ENCODE measurements at regions not wholly inside any gene's neighbourhood (a gene's known extent, or its start where the extent isn't known, plus 50 kb on each side); places are given as distances from the start of the nearest gene placed in this dataset.
A peak's percentile ranks its signal among the peaks of the same experiment; 100 is the strongest.

DNA sequence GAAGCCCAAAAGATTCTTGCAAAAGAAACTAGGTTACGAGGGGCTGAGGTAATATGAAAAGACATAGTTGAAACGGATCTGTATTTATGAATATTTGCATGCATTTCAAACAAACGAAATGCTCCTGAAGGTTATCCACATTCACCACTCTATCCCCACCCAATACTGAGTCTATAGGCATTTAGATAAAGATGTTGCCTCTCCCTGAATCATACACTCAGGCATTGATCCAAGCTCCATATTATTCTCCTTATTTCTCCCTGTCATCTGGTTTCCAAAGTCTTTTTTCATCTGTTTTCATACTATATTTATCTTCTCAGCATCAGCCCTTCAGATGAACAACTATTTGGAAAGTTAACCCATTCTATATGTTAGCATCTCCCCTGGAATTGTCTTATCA is 492.5 kb upstream of the TGFBR2 start:
- no peak for DNase-seq (ENCODE audit: low read depth in 4 of 4, low spot score in 3 of 4)

DNA sequence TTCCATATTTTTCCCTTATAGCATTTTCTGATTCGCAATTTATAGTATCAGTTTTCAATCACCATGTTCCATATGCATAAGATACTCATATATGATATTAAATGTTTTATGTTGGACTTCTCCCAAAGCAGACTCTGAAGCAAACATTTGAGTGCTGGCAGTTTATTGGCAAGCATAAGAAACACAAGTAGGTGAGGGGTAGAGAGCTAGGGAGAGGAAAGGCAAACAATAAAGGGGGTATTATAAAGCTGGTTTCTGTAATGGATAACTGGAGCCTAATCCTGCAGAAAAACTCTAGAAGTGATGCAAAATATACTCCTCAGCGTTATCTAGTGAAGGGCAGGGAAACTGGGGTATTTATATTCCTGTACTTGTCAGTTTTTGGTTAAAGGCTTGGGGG is 491.5 kb upstream of the TGFBR2 start:
- no peak for DNase-seq (ENCODE audit: low read depth in 4 of 4, low spot score in 3 of 4)

DNA sequence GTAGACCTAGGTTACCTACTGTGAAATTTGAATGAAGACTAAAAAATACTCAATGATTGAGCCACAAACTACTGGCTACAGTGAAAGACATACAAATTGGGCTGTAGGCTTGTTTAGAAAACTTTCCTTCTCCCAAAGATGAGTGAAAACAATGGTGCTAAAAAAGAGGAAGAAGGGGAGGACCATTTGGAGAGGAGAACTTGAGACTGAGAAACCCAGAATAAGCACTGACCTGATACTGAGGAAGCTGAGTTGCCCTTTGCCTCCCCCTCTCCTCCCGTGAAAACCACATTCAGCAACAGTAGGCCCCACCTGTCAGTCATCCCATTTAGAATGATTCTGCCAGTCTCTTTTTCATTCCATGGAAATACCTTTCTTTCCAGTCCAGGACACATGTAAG is 484.0 kb upstream of the TGFBR2 start:
- DNase-seq (ENCODE audit: low read depth in 4 of 4, low spot score in 3 of 4) = no peak

DNA sequence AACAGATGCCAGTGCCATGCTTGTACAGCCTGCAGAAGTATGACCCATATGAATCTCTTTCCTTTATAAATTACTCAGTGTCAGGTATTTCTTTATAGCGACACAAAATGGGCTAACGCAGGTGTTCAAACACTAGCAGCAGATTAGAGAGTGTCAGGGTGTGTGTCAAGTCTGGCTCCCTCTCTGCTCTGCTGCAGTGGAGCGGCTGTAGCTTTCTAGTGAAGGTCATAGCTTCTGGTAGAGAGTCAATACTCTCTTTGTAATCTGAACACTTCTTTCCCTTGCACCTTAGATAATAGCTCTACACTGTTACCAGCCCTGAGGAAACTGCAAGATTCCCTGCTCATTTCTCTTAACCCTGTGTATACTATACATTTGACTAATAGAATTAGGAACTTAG is 483.2 kb upstream of the TGFBR2 start:
- no peak for DNase-seq (ENCODE audit: low read depth in 4 of 4, low spot score in 3 of 4)

DNA sequence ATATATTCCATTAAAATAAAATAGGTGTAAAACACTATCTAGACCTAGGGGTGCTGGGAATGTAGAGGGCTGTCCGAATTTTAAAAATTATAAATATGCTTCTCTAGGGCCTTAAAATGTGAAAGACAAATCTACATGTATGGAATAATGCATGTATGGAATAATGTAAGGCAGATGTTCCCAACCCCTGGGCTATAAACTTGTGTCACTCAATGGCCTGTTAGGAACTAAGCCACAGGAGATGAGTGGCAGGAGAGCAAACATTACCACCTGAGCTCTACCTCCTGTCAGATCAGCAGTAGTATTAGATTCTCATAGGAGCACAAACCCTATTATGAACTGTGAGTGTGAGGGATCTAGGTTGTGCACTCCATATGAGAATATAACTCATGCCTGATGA is 482.6 kb upstream of the TGFBR2 start:
- no peak for DNase-seq (ENCODE audit: low read depth in 4 of 4, low spot score in 3 of 4)

DNA sequence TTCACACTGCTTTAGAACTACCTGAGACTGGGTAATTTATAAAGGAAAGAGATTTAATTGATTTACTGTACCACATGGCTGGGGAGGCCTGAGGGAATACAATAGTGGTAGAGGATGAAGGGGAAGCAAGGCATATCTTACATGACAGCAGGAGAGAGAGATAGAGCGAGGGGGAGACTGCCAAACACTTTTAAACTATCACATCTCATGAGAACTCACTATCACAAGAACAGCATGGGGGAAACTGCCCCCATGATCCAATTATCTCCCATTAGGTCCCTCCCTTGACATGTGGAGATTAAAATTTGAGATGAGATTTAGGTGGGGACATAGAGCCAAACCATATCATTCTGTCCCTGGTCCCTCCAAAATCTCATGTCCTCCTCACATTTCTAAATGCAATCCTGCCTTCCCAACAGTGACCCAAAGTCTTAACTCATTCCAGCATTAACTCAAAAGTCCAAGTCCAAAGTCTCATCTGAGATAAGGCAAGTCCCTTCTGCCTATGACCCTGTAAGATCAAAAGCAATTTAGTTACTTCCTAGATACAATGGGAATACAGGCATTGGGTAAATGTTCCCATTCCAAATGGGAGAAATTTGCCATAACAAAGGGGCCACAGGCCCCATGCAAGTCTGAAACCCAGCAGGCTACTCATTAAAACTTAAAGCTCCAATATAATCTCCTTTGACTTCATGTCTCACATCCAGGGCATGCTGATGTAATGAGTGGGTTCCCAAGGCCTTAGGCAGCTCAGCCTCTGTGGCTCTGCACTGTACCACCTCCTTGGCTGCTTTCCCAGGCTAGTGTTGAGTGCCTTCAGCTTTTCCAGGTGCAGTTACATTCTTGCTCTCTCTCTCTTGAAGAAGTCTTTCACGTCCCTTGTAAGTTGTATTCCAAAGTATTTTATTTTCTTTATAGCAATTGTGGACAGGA is 481.7 kb upstream of the TGFBR2 start:
- no peak for DNase-seq (ENCODE audit: low read depth in 4 of 4, low spot score in 3 of 4)

DNA sequence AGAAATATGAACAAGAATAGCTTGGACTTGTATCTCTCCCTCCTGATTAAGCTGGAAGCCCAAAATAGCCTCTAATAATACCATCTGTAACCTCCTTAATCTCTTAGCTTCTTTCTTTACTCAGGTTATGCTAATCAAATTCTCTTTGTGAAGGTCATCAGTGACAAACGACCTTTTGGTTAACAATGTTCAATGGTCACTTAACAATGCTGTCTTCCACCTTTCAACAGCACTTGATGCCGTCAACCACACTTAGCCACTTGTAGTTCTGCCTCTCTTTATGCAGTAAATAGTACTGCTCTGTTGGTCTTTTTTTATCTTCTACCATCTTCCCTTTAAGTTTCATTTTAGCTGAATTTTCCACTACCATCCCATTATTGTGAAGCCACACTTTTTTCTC is 476.6 kb upstream of the TGFBR2 start:
- no peak for DNase-seq (ENCODE audit: low read depth in 4 of 4, low spot score in 3 of 4)

DNA sequence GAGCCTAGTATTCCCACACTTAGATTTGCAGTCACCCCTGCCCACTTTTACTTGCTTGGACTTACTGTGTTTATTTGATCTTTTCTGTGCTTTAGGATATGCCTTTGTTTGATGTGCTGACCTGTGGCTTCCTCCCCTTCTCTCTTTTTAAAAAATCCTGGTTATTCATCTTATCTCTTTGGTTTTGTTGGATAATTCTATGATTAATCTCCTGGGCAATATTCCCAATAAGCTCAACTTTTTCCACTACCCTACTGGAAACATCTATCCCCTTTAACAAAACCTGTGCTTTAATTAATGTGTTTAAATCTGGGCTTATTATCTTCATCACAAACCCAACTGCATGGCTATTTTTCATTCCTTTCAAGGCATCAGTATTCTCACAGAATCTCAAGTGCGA is 476.0 kb upstream of the TGFBR2 start:
- DNase-seq (ENCODE audit: low read depth in 4 of 4, low spot score in 3 of 4) = no peak

DNA sequence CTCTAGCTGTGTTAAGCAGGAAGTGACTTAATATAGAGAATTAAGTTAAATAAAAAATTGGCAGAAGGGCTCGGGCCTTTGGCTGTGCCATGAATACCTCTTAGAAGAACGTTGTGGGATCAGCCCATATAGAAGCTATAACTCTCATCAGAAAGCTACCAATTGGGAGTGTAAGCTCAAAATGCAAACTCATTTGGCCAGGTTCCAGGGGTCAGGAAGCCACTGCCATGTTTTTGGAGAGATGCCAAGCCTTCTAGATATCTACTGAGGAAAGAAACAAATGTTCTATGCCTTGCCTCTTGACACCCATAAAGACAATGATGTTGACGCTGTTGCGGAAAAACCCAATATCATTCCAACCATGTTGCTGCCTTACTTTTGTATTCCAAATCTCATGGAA is 475.2 kb upstream of the TGFBR2 start:
- DNase-seq (ENCODE audit: low read depth in 4 of 4, low spot score in 3 of 4) = no peak

DNA sequence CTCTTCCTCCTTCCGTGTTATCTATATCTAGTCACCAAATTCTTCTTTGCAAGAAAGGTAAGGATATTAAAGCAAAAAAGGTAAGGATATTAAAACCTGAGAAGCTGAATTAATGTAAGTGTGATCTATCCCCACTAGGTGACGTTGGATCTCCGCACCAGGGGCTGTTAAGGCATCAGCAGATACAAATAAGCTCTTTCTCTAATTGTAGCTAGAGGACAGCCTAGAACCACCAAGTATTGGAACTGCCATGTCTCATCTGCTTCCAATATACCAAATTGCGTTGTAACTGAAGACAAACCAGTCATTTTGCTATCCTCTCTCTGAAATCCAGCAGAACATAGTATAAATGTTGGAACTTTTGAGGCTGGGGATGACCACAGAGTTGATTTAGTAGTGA is 471.2 kb upstream of the TGFBR2 start:
- DNase-seq (ENCODE audit: low read depth in 4 of 4, low spot score in 3 of 4) = no peak

DNA sequence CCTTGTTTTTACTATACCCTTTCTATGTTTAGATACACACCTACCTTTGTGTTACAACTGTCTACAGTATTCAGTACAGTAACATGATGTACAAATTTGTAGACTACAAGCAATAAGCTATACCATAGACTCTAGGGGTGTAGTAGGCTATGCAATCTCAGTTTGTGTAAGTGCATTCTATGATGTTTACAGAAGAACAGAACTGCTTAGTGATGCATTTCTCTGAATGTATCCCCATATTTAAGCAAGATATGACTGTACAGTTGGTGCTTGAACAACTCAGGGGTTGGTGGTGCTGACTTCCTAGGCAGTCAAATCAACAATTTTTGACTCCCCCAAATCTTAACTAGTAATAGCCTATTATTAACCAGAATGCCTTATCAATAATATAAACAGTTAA is 467.1 kb upstream of the TGFBR2 start:
- DNase-seq (ENCODE audit: low read depth in 4 of 4, low spot score in 3 of 4) = no peak

DNA sequence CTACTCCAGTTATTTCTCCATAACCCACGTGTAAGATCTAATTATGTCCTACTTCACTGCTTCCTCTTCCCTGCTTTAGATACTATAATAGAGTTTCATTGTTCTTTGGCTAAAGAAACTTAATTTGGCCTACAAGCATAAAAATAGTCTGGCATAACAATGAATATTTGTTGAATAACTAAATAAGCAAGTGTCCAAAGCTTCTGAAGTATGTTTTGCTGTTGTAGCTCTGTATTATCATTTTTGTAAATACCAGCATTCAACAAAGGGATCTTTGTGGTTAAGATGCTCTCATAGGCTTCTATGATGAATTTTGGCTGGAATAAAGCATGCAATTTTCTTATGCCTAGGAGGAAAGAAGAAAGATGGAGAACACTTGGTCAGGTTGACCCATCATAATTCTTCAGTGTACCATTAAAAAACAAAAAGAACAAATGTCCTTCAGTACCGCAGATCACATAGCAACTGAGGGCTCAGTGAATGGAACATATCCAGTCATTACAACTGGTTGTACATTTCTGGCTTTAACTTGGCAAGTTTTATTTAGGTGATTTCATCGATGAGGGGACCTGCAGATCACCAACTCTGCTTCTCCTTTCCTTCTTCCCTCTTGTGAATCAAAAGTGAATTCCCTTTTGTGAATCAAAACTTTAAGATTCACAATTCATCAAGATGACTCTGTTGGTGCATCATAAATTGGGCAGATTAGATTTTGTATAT is 465.9 kb upstream of the TGFBR2 start:
- DNase-seq (ENCODE audit: low read depth in 4 of 4, low spot score in 3 of 4) = no peak

DNA sequence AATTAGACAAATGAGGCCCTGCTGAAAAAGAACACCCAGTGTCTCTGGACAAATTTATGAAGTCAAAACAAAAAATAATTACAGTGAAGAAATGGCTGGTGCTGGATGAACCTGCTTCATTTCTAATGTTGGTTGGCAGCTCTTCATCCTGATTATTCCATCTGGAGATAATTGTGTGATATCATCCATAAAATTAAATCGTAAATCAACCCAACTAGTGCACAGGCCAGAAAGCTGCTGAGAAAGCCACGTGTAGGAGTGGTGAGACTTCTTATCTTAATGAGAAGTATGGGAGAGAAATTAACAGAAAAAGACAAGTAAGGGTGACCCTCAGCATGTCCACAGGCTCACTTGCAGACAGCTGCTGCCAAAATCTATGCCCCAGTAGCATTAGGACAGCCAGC is 465.2 kb upstream of the TGFBR2 start:
- DNase-seq (ENCODE audit: low read depth in 4 of 4, low spot score in 3 of 4) = peak in 1 of 4 donors; percentile 16

DNA sequence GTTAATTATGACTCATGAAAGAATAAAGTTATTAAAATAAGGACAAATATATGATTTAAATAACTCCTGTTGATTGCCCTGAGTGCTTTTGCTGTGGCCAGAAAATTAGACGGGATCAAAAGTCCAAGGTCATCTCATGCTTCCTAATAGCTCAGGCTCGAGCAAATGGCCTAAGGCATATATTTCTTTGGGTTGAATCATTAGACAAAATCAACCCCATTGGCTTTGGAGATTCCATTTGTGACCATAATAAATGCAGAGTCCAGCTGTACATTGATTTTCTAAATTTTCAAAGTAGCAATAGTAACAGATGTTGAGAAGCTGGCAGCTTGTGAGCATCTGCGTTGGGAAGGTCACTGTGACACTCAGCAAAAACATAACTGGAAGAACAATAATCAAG is 464.5 kb upstream of the TGFBR2 start:
- no peak for DNase-seq (ENCODE audit: low read depth in 4 of 4, low spot score in 3 of 4)

DNA sequence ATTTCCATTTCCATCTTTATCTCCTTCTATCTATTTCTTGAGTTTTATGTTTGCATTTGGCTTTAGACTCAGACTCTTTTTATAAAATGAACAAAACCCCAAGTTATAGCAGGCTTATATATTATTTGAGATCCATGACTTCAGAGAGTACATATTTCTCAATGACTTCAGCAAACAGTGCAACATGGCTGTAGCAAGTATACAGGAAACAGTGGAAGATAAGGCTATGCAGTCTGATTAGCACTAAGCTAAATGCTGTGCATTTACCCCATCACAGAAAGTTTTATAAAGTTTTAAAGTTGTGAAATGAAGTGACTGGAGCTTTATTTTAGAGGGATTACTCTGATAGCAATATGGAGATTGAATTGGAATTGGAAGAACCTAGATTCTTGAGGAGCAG is 463.5 kb upstream of the TGFBR2 start:
- no peak for DNase-seq (ENCODE audit: low read depth in 4 of 4, low spot score in 3 of 4)

DNA sequence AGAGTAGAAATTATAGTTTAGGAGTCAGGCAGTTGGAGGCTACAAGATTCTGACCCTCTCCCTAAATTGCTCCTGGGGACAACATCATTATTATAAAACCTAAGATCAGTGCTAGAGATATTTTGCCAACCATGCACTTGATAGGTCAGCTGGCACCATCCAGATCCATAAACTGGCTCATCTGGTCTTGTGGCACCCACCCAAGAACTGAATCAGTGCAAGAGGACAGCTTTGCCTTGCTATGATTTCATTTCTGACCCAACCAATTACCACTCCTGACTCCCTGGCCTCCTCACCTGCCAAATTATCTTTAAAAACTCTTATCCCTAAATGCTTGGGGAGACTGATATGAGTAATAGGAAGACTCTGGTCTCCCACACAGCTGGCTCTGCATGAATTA is 461.1 kb upstream of the TGFBR2 start:
- no peak for DNase-seq (ENCODE audit: low read depth in 4 of 4, low spot score in 3 of 4)

DNA sequence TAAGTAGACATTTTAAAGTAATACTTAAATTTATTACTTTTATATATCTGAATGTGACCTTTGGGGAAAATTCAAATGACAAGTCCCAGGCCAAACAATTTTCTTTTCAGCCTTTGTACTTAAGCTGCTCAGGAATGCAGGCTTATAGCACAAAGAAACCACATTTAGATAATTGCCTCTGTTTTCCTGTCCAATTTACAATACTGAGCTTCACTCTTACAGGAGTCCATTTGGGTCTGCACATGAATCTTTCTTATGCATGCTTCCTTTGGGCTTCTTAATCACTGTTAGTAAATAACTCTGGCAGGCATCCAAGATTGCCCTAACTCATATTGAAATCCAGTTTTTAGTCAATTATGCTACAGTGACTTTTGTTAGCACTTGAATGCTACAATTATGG is 459.4 kb upstream of the TGFBR2 start:
- DNase-seq (ENCODE audit: low read depth in 4 of 4, low spot score in 3 of 4) = no peak

DNA sequence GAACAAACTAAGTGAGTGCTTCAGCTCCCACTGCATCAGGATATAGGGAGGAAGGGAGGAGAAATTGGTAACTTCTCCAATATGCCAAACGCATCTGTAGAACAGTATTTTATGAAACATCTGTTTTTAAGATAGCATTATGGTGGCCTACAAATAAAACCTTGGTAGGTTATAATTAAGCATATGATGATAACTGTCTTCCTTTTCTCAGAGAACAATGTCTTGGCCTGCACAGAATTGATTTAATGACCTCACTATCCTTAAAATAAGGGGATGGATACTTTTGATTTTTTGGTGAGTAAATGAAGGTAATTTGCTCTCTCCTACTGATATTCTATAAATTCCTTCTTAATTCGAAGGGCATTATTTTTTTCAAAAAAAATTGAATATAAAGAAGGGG is 451.5 kb upstream of the TGFBR2 start:
- DNase-seq (ENCODE audit: low read depth in 4 of 4, low spot score in 3 of 4) = no peak

DNA sequence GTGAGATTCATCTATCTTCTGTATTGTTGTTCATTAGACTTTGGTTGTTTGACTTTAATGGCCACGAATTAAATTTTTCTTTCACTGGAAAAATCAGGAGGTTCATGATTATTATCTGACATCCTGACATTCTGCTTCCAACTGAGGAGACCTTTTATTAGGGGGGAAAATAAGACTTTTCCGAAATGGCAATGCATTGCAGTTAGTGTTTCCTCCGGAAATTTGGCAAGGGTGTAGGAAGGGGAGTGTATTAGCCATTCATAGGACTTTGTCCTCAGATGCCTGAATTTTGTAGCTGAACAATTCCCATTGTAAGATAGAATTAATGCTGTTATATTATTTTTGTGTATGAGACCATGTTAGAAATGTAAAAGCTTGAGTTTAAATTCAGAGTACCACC is 450.6 kb upstream of the TGFBR2 start:
- no peak for DNase-seq (ENCODE audit: low read depth in 4 of 4, low spot score in 3 of 4)

DNA sequence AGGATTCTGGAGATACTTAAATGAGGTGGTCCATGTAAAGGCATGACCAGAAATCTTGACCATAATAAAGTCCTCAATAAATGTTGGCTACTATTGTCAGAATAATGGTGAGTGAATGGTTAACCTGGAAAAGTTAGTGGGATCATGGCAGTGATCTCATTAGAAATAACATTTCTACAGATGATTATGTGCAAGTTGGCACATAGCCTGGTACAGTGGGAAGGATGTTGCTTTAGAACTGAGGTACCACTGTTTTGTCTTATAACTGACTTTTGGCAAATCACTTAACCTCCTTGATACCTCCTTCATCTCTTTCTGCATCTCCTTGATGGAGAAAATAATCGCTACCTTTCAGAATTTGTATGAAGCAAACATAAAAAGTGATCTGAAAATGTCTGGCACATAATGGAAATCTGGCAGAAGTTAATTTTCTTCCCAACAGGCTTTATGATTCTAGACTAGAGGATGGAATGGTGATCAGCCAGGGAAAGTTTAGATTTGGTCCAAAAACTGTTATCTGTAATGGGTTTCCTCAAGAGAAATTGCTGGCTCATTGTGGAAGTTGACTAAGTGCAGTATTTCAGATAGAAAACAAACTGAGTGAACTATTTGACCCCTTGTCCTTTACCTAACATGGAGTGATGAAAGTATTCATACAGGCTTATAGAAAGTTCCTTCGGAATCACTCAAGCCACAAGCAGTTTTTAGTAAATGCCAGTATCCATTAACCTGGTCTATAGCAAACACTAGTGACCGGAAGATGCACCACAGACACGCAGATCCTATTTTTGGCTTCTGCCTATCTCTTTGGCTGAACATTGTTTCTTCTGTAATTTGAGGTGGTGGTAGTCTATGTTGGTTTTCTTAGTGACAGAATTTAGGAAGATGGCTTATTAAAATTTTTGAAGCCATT is 449.6 kb upstream of the TGFBR2 start:
- no peak for DNase-seq (ENCODE audit: low read depth in 4 of 4, low spot score in 3 of 4)

DNA sequence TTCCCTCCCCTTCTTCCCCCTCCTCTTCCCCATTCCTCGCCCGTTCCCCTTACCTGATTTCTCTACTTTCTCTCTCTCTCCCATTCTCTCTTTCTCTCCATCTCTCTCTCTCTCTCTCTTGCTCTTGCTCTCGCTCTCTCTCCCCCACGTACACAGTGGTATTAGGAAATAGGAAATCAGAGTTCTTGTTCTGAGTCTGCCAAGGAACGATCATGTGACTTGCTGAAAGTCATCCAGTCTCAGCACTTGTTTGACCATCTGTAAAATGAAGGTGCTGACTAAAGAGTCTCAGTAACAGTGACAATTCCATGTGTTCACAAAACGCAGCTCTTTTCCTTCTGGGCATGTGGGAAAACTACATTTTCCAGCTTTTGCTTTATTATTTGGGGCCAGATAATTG is 445.0 kb upstream of the TGFBR2 start:
- DNase-seq (ENCODE audit: low read depth in 4 of 4, low spot score in 3 of 4) = no peak
